Endothelial cell of umbilical vein (primary cell): ENCODE measurements at regions not wholly inside any gene's neighbourhood (a gene's known extent, or its start where the extent isn't known, plus 50 kb on each side); places are given as distances from the start of the nearest gene placed in this dataset.
A peak's percentile ranks its signal among the peaks of the same experiment; 100 is the strongest.

Experiments used
- BruUV-seq: library from RNA; stranded (reverse); fragments of 400-500 nt; replicated peaks from 2 replicates; lab custom pipeline; 2021; lab: Mats Ljungman, UMichigan
- CTCF ChIA-PET: fragments of 300-600, 350-600 bp; sonication (Branson Sonifier 250); formaldehyde crosslinking; loops from one replicate; lab custom pipeline; 2021; ENCODE audit warnings: antibody characterized with exemption, inconsistent platforms; lab: Charles Lee
- POLR2A ChIA-PET: fragments of 300-600, 350-600 bp; sonication (Branson Sonifier 250); formaldehyde crosslinking; loops from one replicate; lab custom pipeline; 2021; ENCODE audit warnings: antibody characterized with exemption, inconsistent platforms; lab: Charles Lee
- DNase-seq: peaks from one replicate; pipeline ENCODE4 v3.0.0-alpha.2; 2011; ENCODE audit warnings: low read depth, low spot score
- FAIRE-seq: peaks from 2 replicates; lab custom pipeline; 2011; peaks lifted over from hg19 to GRCh38; lab: Jason Lieb, UNC
- H2AFZ ChIP-seq: 2 replicates; pipeline ENCODE4 v1.6.0; 2012; ENCODE audit warnings: low read depth, low read length, control low read depth, inconsistent platforms
- H3K27ac ChIP-seq: 2 replicates; pipeline ENCODE4 v1.5.1; 2011; ENCODE audit warnings: low read depth, mild to moderate bottlenecking, control low read depth, low read length, moderate library complexity; ENCODE audit not compliant: insufficient read depth
- H3K27me3 ChIP-seq, 2 experiments: 2 replicates each; pipeline versions ENCODE4 v1.6.0 to v1.6.1; 2011; ENCODE audit warnings: low read length in 2 of 2, mixed read lengths in 1 of 2; ENCODE audit not compliant: control insufficient read depth in 2 of 2, insufficient read depth in 2 of 2
- H3K36me3 ChIP-seq, 2 experiments: 2 replicates in 1 of 2; 3 replicates in 1 of 2; pipeline ENCODE4 v1.5.1; 2011; ENCODE audit warnings: low read length in 2 of 2, mild to moderate bottlenecking in 1 of 2, moderate library complexity in 1 of 2; ENCODE audit not compliant: control insufficient read depth in 2 of 2, insufficient read depth in 2 of 2; ENCODE audit errors: extremely low read depth in 1 of 2
- H3K4me1 ChIP-seq: 3 replicates; pipeline ENCODE4 v1.5.1; 2011; ENCODE audit warnings: mild to moderate bottlenecking, low read length; ENCODE audit not compliant: control insufficient read depth, insufficient read depth; ENCODE audit errors: extremely low read depth
- H3K4me2 ChIP-seq: 2 replicates; pipeline ENCODE4 v1.6.1; 2011; ENCODE audit warnings: low read length, control low read depth, mixed read lengths; ENCODE audit not compliant: insufficient read depth
- H3K4me3 ChIP-seq, 3 experiments: fragments of 200-600 bp in 1 of 3; sonication (generic), shearing (Covaris generic) in 1 of 3; replicated peaks in 1 of 3; 2 replicates each; pipeline ENCODE4 v1.5.1; 2011 to 2016; ENCODE audit warnings: control low read depth in 3 of 3, low read length in 3 of 3, mild to moderate bottlenecking in 2 of 3, inconsistent platforms in 1 of 3, low read depth in 1 of 3, moderate library complexity in 1 of 3; ENCODE audit not compliant: insufficient read depth in 1 of 3
- H3K79me2 ChIP-seq: 2 replicates; pipeline ENCODE4 v1.6.0; 2012; ENCODE audit warnings: low read length, inconsistent platforms; ENCODE audit not compliant: control insufficient read depth, insufficient read depth
- H3K9ac ChIP-seq: replicated peaks from 2 replicates; pipeline ENCODE3; 2011; ENCODE audit warnings: low read length, control low read depth; ENCODE audit not compliant: insufficient read depth; ENCODE audit errors: extremely low read depth
- H3K9me1 ChIP-seq: replicated peaks from 3 replicates; pipeline ENCODE4 v1.6.0; 2011; ENCODE audit warnings: mild to moderate bottlenecking, low read length; ENCODE audit not compliant: control insufficient read depth, insufficient read depth; ENCODE audit errors: extremely low read depth
- H3K9me3 ChIP-seq: replicated peaks from 2 replicates; pipeline ENCODE4 v1.5.1; 2012; ENCODE audit warnings: low read length, inconsistent platforms; ENCODE audit not compliant: control insufficient read depth, insufficient read depth
- H4K20me1 ChIP-seq: replicated peaks from 2 replicates; pipeline ENCODE3; 2011; ENCODE audit warnings: mild to moderate bottlenecking, low read length; ENCODE audit not compliant: control insufficient read depth, insufficient read depth; ENCODE audit errors: extremely low read depth
- CTCF ChIP-seq, 2 donors: IDR thresholded peaks; 1 replicate in 1 of 2; 2 replicates in 1 of 2; pipeline ENCODE4 v1.5.1; 2011; ENCODE audit warnings: low read length in 2 of 2, mild to moderate bottlenecking in 2 of 2, moderate library complexity in 2 of 2, control low read depth in 1 of 2, inconsistent platforms in 1 of 2, low read depth in 1 of 2; ENCODE audit not compliant: insufficient read depth in 1 of 2; ENCODE audit errors: extremely low read depth in 1 of 2
- EZH2 ChIP-seq: IDR thresholded peaks from 2 replicates; pipeline ENCODE4 v1.6.1; 2012; ENCODE audit warnings: borderline replicate concordance, low read depth, mild to moderate bottlenecking, moderate library complexity, low read length, inconsistent platforms; ENCODE audit not compliant: severe bottlenecking
- FOS ChIP-seq: IDR thresholded peaks from 2 replicates; pipeline ENCODE4 v1.6.1; 2011; ENCODE audit warnings: mild to moderate bottlenecking, low read length, moderate library complexity, borderline replicate concordance; ENCODE audit not compliant: insufficient read depth
- GATA2 ChIP-seq: IDR thresholded peaks from 2 replicates; pipeline ENCODE4 v1.7.0; 2011; ENCODE audit warnings: low read depth, mild to moderate bottlenecking, moderate library complexity, mixed read lengths, low read length; ENCODE audit not compliant: insufficient read length, insufficient read depth
- JUN ChIP-seq: IDR thresholded peaks from 2 replicates; pipeline ENCODE4 v1.6.1; 2011; ENCODE audit warnings: borderline replicate concordance, low read depth; ENCODE audit not compliant: insufficient read length, insufficient read depth
- MAX ChIP-seq: IDR thresholded peaks from 2 replicates; pipeline ENCODE4 v1.6.1; 2011; ENCODE audit not compliant: insufficient read depth, insufficient read length
- MYC ChIP-seq: IDR thresholded peaks from one replicate; pipeline ENCODE4 v1.6.1; 2011; ENCODE audit warnings: mild to moderate bottlenecking, low read depth, low read length
- POLR2A ChIP-seq: IDR thresholded peaks from 2 replicates; pipeline ENCODE4 v1.6.1; 2012; ENCODE audit warnings: low read depth, mild to moderate bottlenecking, control low read depth, low read length
- POLR2AphosphoS5 ChIP-seq: IDR thresholded peaks from 2 replicates; pipeline ENCODE4 v1.6.1; 2012; ENCODE audit warnings: low read depth, mild to moderate bottlenecking, control low read depth, low read length, moderate library complexity; ENCODE audit not compliant: insufficient read depth
- dilution Hi-C: fragments of 300-500 bp; cut with MboI; formaldehyde crosslinking; loops from one replicate; pipeline ENCODE4 v1.15.0; 2019; ENCODE audit warnings: low sequenced_read_pairs; ENCODE audit not compliant: extremely low pct_ligation_motif_present
- intact Hi-C: fragments of 100-400 bp; cut with micrococcal nuclease; formaldehyde crosslinking; loops from one replicate; pipeline ENCODE4 v1.10.0; 2022

GRCh38 chr6:48281217-48281616, 170.2 kb upstream of the PTCHD4 start:
- ChIA-PET POLR2A (no interaction called here), CTCF (no interaction called here)
- no peak overlapping the region for H3K9ac ChIP-seq
- dilution Hi-C loops (no loop called here), intact Hi-C loops (no loop called here)
- H3K27ac ChIP-seq: no peak overlapping the region
- H3K36me3 ChIP-seq: no peaks in the 10 kb centered on the region
- DNase-seq (peak; percentile 45), FAIRE-seq (no peak)
- H3K4me1 ChIP-seq: peaks cover 5% of the 10 kb centered on the region
- peak overlapping the region; percentile 25 for H3K4me2 ChIP-seq
- H3K79me2 ChIP-seq: no peaks in the 10 kb centered on the region
- TF ChIP-seq POLR2AphosphoS5 (no peak), MAX (no peak)
- no peaks in the 10 kb centered on the region for H3K9me3 ChIP-seq
- no TSS peak for BruUV-seq
- no peaks in the 10 kb centered on the region for H3K27me3 ChIP-seq
- H3K9me1 ChIP-seq: no peaks in the 10 kb centered on the region
- no peak overlapping the region for H2AFZ ChIP-seq
- H3K4me3 ChIP-seq: no peak overlapping the region
- H4K20me1 ChIP-seq: no peaks in the 10 kb centered on the region

- FAIRE-seq: no peak
- dilution Hi-C loops: no loop called here
- POLR2A ChIA-PET: no interaction called here
Observed at GRCh38 chr6:48280035-48280620, 169.1 kb upstream of the PTCHD4 start.

More at GRCh38 chr6:48280035-48280620, 169.1 kb upstream of the PTCHD4 start:
- TF ChIP-seq GATA2 (no peak), MYC (no peak), EZH2 (no peak), POLR2A (no peak), POLR2AphosphoS5 (no peak), MAX (no peak), FOS (no peak), JUN (no peak), CTCF (IDR thresholded peaks at IDR 0.05; ENCODE audit: extremely low read depth in 1 of 2, insufficient read depth in 1 of 2, low read depth in 1 of 2, low read length in 2 of 2) (no peak)
- H3K9me1 ChIP-seq: no peaks in the 10 kb centered on the region
- H3K4me3 ChIP-seq: no peak overlapping the region
- no peaks in the 10 kb centered on the region for H3K79me2 ChIP-seq
- DNase-seq: no peak
- no peaks in the 10 kb centered on the region for H3K9me3 ChIP-seq
- no peak overlapping the region for H2AFZ ChIP-seq
- no peak overlapping the region for H3K27ac ChIP-seq
- BruUV-seq: no TSS peak
- no peaks in the 10 kb centered on the region for H4K20me1 ChIP-seq
- no peak overlapping the region for H3K4me2 ChIP-seq
- CTCF ChIA-PET: no interaction called here
- no peak overlapping the region for H3K9ac ChIP-seq
- intact Hi-C loops: no loop called here
- H3K4me1 ChIP-seq: peaks cover 5% of the 10 kb centered on the region
- no peaks in the 10 kb centered on the region for H3K27me3 ChIP-seq
- H3K36me3 ChIP-seq: no peaks in the 10 kb centered on the region
